GM12891 (cell line): ENCODE measurements at regions not wholly inside any gene's neighbourhood (a gene's known extent, or its start where the extent isn't known, plus 50 kb on each side); places are given as distances from the start of the nearest gene placed in this dataset.

Source experiments
- DNase-seq: peaks from one replicate; pipeline ENCODE4 v3.0.0; 2011; ENCODE audit warnings: low spot score; ENCODE audit not compliant: insufficient read length
- FAIRE-seq: peaks from 2 replicates; lab custom pipeline; 2011; peaks lifted over from hg19 to GRCh38; lab: Jason Lieb, UNC
- PAX5 ChIP-seq: IDR thresholded peaks from 2 replicates; pipeline ENCODE4 v1.6.1; 2011; ENCODE audit warnings: low read length, moderate library complexity, mild to moderate bottlenecking; ENCODE audit not compliant: insufficient read depth, severe bottlenecking
- POLR2A ChIP-seq: IDR thresholded peaks from 2 replicates; pipeline ENCODE4 v1.6.1; 2011; ENCODE audit warnings: low read depth, low read length, control low read depth
- POLR2AphosphoS5 ChIP-seq: IDR thresholded peaks from 2 replicates; pipeline ENCODE4 v1.6.1; 2011; ENCODE audit warnings: low read depth, low read length, control low read depth
- POU2F2 ChIP-seq: IDR thresholded peaks from 2 replicates; pipeline ENCODE4 v1.6.1; 2011; ENCODE audit warnings: low read depth, mild to moderate bottlenecking, control low read depth, low read length, moderate library complexity
- SPI1 ChIP-seq: IDR thresholded peaks from 2 replicates; pipeline ENCODE4 v1.6.1; 2011; ENCODE audit warnings: low read depth, low read length, control low read depth
- TAF1 ChIP-seq: IDR thresholded peaks from 2 replicates; pipeline ENCODE4 v1.6.1; 2011; ENCODE audit warnings: low read depth, low read length, control low read depth

DNA sequence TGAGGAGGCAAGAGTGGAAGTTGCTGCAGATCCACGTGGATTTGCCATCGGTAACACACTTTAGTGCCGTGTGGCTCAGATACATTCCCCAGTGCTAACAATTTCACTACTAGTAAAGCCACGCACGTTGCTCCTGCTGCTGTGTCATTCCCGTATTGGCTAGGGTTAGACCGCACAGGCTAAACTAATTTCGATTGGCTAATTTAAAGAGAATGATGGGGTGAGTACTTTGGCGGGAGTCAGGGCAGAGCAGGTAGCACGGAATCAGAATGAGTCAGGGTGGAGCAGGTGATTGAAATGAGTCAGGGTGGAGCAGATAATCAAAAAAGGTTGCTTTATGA is 1337.5 kb downstream of the FSTL5 start:
- TF ChIP-seq PAX5, result no peak
- no peak for TF ChIP-seq POU2F2
- TF ChIP-seq SPI1, result no peak
- TF ChIP-seq POLR2A, result no peak
- no peak for TF ChIP-seq POLR2AphosphoS5
- no peak for TF ChIP-seq TAF1
- DNase-seq (no peak), FAIRE-seq (no peak)

DNA sequence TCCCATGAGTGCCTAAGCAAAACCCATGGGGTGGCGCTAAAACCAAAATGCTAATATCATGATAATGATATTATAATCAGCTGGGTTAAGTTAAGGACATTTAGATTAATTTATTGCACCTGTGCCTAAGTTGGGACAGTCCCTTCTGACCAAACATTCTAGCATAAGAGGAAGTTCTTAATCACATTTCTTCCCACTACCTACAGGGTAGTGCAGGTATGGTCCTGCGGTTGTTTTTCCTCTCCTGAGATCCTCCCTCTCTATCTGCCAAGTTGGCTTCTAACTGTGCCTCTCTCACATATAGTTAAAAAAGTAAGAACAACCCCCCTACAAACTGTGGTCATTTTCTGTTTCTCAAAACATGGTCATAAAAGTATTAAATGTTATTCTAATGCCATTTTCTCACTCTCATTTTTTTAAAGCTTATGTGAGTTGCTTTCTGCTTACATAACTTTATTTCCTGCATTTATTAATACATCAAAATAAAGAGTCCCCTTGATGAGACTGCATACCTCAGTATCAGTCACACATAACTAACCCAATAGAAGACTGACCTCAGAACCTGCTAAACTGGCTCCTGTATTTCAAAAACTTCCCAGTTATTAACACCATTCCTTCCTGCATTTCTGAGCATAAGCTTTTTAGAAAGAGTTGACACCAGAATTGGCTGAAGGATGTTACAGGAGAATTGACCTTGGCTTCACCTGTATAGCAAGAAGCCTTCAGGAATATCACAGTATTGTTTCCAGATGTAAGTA is 1332.5 kb downstream of the FSTL5 start:
- DNase-seq (no peak), FAIRE-seq (no peak)

DNA sequence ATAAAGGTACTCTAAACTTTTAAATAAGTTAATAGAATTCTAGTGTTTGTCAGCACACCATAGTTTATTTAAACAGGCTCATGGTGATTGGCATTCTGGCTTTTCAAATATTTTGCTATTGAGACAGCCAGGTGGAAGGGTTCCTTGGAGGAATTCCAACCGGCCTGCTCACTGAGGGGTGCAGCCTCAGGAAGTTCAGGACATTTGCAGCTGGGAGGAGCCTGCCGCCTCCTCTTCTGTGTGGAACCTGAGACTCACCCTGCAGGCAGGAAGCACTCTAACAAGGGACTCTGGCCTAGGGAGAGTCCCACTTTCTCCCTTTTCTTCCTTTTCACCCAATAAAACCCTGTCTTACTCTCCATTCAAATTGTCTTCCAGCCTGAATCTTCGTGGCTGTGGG is 1328.0 kb downstream of the FSTL5 start:
- no peak for DNase-seq
- TF ChIP-seq TAF1 (no peak), POLR2A (no peak), SPI1 (no peak), POLR2AphosphoS5 (no peak), PAX5 (no peak), POU2F2 (no peak)
- FAIRE-seq, result no peak

More for the DNA sequence above, 1332.5 kb downstream of the FSTL5 start:
- no peak for TF ChIP-seq PAX5

DNA sequence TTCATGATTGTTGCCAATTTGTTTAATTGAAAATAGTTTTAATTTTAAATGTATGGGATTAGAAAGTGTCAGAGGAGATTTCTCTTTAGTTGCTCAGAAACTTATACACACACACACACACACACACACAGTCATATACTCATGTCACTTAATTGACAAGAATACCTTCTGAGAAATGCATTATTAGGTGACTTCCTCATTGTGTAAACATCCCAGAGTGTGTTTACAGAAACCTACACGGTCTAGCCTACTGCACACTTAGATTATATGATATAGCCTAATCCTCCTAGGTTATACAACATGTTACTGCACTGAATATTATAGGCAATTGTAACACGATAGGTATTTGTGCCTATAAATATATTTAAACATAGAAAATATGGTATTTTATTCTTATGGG is 1327.4 kb downstream of the FSTL5 start:
- no peak for TF ChIP-seq POU2F2
- TF ChIP-seq SPI1, result no peak
- DNase-seq (no peak), FAIRE-seq (no peak)

DNA sequence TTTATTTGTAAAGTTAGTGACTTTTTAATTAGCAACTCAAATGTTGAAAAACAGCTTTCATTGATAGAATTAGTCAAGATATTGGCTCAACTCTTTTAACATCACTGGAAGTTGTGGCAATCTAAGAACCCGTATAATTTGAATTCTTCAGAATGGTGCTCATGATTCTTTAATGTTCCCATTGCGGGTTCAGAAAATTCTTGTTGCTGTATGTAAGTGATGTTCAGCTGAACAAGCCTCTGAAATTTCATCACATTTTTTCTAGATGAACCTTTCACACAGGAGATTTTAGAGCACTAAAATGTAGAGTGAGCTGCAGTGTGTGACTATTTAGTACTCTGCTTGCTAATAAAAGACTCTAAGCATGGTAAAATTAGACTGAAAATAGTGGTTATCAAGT is 1317.7 kb downstream of the FSTL5 start:
- DNase-seq (no peak), FAIRE-seq (no peak)
- TF ChIP-seq POLR2AphosphoS5 (no peak), POU2F2 (no peak), PAX5 (no peak), TAF1 (no peak), SPI1 (no peak), POLR2A (no peak)

DNA sequence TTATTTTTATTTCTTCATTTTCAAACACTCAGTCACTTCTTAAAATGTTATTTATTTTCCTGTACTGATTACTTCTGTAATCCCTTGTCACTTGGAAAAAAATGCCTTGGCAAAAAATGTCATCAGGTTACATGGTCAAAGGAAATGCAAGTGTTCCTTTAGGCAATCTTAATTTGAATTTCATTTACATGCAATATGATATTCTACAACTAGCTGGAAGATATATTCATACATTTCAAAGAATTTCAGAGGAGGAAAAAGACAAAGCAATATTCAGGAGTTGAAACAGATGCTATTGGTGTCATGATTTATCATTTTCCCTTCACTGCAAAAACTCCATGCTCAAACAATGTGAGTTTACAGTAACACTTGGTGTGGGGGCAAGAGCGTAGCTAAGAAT is 1316.6 kb downstream of the FSTL5 start:
- TF ChIP-seq POLR2A (no peak), POU2F2 (no peak), SPI1 (no peak), PAX5 (no peak), POLR2AphosphoS5 (no peak), TAF1 (no peak)
- DNase-seq (no peak), FAIRE-seq (no peak)

DNA sequence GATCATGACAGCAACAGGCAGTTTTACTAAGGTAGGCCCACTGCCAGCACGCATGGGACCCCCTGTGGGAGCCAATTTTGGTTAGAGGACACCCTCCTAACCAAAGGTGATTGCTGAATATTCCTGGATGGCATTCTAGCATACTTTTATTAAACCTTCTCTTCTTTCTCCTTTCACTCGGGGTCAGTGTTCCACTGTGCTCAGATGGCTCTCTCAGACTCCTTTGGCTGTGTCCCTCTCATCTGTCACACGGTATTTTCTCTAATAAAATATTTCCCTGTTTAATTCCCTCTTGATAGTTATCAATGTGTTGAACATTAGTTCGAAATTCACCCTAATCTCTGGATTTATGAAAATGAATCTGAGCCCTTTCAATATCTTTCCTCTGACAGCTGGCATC is 1315.3 kb downstream of the FSTL5 start:
- no peak for DNase-seq
- TF ChIP-seq PAX5 (no peak), SPI1 (no peak), POU2F2 (no peak), POLR2A (no peak), POLR2AphosphoS5 (no peak), TAF1 (no peak)
- no peak for FAIRE-seq

DNA sequence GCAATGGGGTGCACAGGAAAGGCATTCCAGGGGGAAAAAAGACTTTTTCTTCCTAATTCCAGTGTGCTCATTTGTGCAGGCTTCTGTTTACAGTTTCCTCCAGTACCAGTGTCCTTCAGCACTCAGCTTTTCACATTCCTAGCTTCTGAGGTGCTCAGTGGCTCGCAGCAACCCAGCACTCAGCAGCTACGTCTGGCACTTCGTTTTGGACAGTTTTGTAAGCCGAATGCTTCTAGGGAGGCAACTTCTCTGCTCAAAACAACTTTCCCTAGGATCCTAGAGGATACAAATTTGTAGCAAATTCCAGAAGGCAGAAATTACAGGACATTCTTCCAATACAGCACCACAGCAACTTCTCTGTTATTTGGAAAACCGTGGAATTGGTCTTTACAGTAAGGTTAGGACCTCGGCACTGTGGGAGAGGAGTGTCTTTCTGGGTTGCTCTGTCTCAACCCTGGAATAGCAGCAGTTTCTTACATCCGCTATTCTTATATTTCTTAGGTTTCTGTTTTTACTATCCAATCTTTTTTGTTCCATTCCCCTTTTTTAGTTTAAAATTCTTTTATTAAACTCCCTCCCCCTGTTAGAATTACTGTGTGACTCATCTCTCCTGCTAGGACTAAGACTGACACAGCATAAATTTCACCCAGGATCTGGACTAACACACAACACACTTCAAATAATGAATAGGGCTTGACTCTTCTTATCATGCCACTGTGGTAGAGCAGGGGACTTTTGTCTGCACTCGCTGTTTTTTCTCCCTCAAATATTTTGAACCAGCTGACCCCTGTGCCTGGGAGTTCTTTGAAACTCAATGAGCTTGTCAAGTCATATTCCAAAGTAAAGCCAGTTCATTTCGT is 1314.7 kb downstream of the FSTL5 start:
- DNase-seq (no peak), FAIRE-seq (no peak)
- TF ChIP-seq PAX5 (no peak), POLR2A (no peak), POU2F2 (no peak), POLR2AphosphoS5 (no peak), TAF1 (no peak), SPI1 (no peak)

DNA sequence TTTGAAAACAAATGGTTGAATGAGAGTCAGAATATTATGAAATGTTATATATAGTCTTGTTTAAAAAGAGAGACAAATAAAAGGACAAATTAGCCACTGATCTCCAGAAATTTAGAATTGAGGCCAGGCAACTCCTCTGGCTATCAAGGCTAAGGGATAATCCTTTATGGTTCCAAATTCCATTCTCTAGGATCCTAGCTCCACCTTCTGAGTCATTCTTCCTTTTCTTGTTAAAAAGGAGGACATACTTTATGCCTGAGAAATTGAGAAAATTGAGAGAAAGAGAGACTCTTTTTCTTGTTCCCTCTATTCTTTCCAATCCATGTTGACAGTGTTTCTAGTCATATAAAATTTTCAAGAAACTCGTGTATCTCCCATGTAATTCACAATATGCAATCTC is 1299.5 kb downstream of the FSTL5 start:
- TF ChIP-seq POLR2A, result no peak
- no peak for TF ChIP-seq PAX5
- TF ChIP-seq POLR2AphosphoS5, result no peak
- TF ChIP-seq SPI1, result no peak
- no peak for TF ChIP-seq TAF1
- TF ChIP-seq POU2F2, result no peak
- FAIRE-seq (no peak), DNase-seq (no peak)

DNA sequence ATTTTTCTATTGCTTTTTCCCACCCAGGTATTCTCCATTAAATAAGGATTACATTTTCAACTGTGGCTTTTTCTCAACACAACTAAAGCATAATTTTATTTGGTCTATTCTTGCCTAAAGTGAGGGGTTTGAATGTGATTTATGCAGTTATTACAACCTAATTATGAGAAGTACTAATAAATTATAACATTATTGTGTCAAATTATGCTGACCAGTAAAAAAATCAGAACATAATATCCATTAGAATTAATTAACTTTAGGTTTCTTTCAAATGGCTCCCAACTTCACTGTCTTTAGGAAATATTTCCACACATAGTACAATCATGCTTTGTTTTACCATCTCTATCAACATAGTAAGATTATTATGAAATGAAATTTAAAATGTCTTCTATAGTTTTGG is 1293.9 kb downstream of the FSTL5 start:
- DNase-seq (no peak), FAIRE-seq (no peak)
- TF ChIP-seq TAF1 (no peak), POLR2AphosphoS5 (no peak), PAX5 (no peak), POU2F2 (no peak), SPI1 (no peak), POLR2A (no peak)

DNA sequence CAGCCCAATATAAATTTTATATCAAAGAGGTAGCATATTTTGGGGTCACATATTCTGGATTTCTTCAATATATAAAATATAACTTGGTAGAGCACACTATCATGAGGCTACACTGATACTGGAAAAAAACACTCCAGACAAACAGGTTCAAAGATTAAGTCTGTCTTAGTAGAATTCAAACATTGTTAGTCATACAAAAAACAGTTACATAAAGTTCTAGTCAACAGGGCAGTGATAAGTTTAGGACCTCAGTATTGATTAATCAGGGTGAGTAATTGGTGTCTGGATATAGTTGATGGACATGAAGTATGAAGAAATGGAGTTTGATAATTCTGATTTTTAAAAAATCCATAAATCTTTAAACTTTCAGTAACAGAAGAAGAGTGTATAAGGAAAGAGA is 1291.3 kb downstream of the FSTL5 start:
- FAIRE-seq (no peak), DNase-seq (no peak)
- TF ChIP-seq POU2F2 (no peak), TAF1 (no peak), SPI1 (no peak), PAX5 (no peak), POLR2AphosphoS5 (no peak), POLR2A (no peak)
